Astrocyte of the spinal cord (primary cell): ENCODE measurements at regions not wholly inside any gene's neighbourhood (a gene's known extent, or its start where the extent isn't known, plus 50 kb on each side); places are given as distances from the start of the nearest gene placed in this dataset.

ENCODE experiments used
- DNase-seq: peaks from one replicate; pipeline ENCODE4 v3.0.0; 2011; ENCODE audit warnings: low read depth, low spot score
- H3K4me3 ChIP-seq: 2 replicates; pipeline ENCODE4 v1.5.1; 2011; ENCODE audit warnings: low read depth, mild to moderate bottlenecking, low read length, moderate library complexity
- in situ Hi-C: cut with HindIII; loops from 2 replicates; pipeline ENCODE4 v1.10.0; 2017; ENCODE audit warnings: low sequenced_read_pairs
- TF ChIP-seq, protein P1 (sequence below): IDR thresholded peaks from 2 replicates; pipeline ENCODE4 v1.5.1; 2012; ENCODE audit warnings: low read depth, mild to moderate bottlenecking, low read length, inconsistent platforms

DNA sequence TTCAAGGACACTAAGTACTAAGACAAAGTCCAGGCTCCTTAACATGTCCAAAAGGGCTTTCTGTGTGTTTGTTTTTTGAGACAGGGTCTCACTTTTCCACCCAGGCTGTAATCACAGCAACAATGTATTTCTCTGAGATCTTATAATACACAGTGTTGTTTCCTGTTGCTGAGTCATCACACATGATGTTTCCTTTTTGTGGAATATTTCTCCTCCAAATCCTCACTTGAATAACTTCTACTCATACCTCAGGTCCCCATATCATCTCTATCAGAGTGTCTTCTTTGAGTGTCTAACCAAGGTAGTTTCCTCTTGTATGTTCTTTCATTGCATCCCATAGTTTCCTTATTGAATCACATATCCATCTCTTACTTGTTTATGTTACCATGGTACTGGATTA, 632.0 kb upstream of the PIK3C3 start:
- TF ChIP-seq, protein P1, sequence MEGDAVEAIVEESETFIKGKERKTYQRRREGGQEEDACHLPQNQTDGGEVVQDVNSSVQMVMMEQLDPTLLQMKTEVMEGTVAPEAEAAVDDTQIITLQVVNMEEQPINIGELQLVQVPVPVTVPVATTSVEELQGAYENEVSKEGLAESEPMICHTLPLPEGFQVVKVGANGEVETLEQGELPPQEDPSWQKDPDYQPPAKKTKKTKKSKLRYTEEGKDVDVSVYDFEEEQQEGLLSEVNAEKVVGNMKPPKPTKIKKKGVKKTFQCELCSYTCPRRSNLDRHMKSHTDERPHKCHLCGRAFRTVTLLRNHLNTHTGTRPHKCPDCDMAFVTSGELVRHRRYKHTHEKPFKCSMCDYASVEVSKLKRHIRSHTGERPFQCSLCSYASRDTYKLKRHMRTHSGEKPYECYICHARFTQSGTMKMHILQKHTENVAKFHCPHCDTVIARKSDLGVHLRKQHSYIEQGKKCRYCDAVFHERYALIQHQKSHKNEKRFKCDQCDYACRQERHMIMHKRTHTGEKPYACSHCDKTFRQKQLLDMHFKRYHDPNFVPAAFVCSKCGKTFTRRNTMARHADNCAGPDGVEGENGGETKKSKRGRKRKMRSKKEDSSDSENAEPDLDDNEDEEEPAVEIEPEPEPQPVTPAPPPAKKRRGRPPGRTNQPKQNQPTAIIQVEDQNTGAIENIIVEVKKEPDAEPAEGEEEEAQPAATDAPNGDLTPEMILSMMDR = no peak
- DNase-seq = peak; percentile 52
- in situ Hi-C loops = no loop called here
- no peak overlapping the region for H3K4me3 ChIP-seq

DNA sequence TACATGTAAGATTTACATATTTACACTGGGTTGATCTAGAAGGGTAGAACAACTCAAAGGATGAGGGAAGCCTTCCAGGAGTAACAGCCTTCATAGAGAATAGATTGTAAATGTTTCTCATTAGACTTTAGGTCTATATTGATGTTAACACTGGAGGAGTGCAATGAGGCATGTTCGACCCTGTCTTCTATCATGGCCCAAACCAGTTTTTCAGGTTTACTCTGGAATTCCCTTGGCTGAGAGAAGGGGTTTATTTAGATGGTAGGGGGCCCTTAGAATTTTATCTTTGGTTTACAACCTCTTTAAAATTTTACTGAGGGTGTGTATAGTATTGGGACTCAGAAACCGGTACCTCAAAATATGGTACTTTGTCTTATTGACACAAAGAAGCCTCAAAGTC, 634.9 kb upstream of the PIK3C3 start:
- TF ChIP-seq, protein P1 = no peak
- in situ Hi-C loops = no loop called here
- no peak overlapping the region for H3K4me3 ChIP-seq
- no peak for DNase-seq

DNA sequence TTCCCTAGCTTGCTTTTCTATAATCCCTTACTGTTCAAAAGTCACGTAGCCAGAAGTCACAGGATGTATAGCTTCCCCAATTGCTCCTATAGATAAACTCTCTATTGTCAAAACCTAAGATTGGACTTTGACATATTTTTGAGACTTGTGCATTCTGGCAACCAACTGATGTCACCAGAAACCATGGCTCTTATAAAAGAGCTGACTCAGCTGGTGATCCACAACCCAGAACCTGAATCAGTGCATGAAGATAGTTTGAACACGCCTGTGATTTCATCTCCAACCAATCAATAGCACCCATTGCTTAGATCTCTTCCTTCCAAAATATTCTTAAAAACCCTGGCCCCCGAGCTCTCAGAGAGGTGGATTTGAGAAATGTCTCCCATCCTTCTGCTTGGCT, 639.9 kb upstream of the PIK3C3 start:
- H3K4me3 ChIP-seq = no peak overlapping the region
- DNase-seq = no peak
- TF ChIP-seq, protein P1 = no peak
- in situ Hi-C loops = no loop called here

GRCh38 chr18:41311571-41312547, 643.2 kb upstream of the PIK3C3 start:
- no peak for DNase-seq
- no peak overlapping the region for H3K4me3 ChIP-seq
- in situ Hi-C loops = no loop called here
- TF ChIP-seq, protein P1 = no peak

DNA sequence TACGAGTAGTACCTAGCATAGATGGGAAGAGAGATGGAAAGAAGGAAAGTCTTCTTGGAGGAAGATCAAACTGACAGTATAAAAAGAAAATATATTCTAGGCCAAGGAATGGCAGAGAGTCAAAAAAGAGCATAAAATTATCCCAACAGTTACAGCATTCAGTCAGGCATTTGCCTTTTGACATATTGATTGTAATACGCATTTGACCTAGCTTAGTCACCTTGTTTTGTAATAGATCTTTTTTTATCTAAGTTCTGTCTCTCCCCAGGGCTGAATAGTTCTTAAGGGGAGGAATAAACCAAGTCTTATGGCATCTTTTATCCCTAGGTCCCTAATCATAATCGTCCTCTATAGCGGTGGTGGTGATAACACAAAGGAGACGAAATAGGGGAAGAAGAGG, 657.3 kb upstream of the PIK3C3 start:
- DNase-seq = no peak
- H3K4me3 ChIP-seq = no peak overlapping the region
- TF ChIP-seq, protein P1 = no peak
- in situ Hi-C loops = no loop called here

DNA sequence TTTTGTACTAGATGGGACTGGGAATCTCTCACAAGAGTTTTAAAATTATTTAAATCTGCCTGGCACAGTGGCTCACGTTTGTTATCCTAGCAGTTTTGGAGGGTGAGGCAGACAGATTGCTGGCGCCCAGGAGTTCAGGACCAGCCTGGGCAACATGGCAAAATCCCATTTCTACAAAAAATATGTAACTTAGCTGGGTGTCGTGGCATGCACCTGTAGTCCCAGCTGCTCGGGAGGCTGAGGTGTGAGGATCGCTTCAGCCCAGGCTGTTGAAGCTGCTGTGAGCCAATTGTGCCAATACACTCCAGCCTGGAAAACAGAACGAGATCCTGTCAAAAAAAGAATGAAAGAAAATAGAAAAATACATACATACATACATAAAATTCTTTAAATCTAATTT, 685.7 kb upstream of the PIK3C3 start:
- no peak for DNase-seq
- in situ Hi-C loops = no loop called here
- TF ChIP-seq, protein P1 = no peak
- H3K4me3 ChIP-seq = no peak overlapping the region
